ENCODE measurements at regions not wholly inside any gene's neighbourhood (a gene's known extent, or its start where the extent isn't known, plus 50 kb on each side); places are given as distances from the start of the nearest gene placed in this dataset.

DNA sequence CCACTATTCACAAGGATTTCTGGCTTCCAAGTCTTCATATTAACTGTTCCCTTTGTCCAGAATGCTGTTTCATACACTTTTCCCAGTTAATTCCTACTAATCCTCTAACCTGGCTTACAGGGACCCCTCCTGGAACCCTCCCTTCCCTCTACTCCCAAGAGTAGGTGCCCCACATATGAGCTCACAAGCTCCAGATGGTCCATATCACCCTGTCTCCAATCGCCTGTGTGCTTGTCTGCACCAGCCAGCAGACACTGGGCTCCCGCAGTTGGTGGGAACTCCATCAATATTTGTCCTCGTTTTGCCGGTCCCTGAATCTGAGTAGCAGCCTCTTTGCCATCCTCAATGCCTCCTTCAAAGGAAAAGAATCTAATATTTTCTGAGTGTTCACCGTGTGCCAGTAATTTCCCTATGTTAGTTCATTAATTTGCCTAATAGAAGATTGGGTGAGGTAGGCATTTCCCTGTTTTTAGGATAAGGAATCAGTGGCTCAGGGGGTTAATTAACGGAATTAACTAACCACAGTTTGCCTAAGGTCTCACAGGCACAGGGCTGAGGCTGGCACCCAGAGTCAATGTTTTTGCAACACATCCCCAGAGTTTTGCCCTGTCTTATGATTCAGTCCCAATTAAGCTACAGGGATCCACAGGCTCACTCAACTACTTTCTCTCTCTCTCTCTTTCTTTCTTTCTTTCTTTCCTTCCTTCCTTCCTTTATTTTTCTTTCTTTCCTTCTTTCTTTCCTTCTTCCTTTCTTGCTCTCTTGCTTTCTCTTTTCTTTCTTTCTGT is 141.6 kb upstream of the CYP1B1 start:
- H3K27me3 Mint-ChIP-seq: peaks cover 9% of the 10 kb centered on the region
- H3K36me3 Mint-ChIP-seq: no peaks in the 10 kb centered on the region
- H3K27ac Mint-ChIP-seq: no peak overlapping the region
- DNase-seq (ENCODE audit: low spot score in 2 of 2) (no peak), ATAC-seq (ENCODE audit: low read depth) (no peak)
- peaks cover 3% of the 10 kb centered on the region for H3K4me1 Mint-ChIP-seq
- no peak overlapping the region for H3K4me3 Mint-ChIP-seq
- peaks cover 3% of the 10 kb centered on the region for H3K9me3 Mint-ChIP-seq

DNA sequence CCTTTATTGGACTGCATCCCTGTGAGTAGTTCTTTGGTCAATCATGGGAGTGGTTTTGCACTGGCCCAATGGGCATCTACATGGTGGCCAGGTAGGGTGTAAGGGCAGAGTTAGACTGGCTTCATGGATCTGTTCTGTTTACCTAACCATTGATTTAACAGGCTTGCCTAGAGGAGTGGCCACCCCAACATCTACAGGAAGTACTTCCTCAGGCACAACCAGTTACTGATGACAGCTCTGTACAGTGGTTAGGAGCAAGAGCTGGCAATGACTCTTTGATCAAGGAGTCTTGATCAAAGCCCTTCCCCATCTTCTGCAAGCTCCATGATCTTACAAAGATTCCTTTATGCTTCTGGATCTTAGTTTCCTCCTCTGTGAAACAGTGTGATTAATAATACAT is 140.9 kb upstream of the CYP1B1 start:
- peaks cover 3% of the 10 kb centered on the region for H3K9me3 Mint-ChIP-seq
- DNase-seq (ENCODE audit: low spot score in 2 of 2): no peak
- peaks cover 3% of the 10 kb centered on the region for H3K4me1 Mint-ChIP-seq
- H3K4me3 Mint-ChIP-seq: no peak overlapping the region
- no peak for ATAC-seq (ENCODE audit: low read depth)
- H3K36me3 Mint-ChIP-seq: no peaks in the 10 kb centered on the region
- no peak overlapping the region for H3K27ac Mint-ChIP-seq
- peaks cover 9% of the 10 kb centered on the region for H3K27me3 Mint-ChIP-seq

GRCh38 chr2:38215993-38216392 is 140.0 kb upstream of the CYP1B1 start:
- Mint-ChIP-seq H3K4me3 (no peak overlapping the region), H3K9me3 (peaks cover 7% of the 10 kb centered on the region)
- DNase-seq (ENCODE audit: low spot score in 2 of 2): no peak

GRCh38 chr2:38215522-38215921 is 139.6 kb upstream of the CYP1B1 start:
- no peak overlapping the region for H3K27ac Mint-ChIP-seq
- no peak for ATAC-seq (ENCODE audit: low read depth)
- peaks cover 9% of the 10 kb centered on the region for H3K27me3 Mint-ChIP-seq

More at GRCh38 chr2:38215993-38216392, 140.0 kb upstream of the CYP1B1 start:
- peaks cover 3% of the 10 kb centered on the region for H3K4me1 Mint-ChIP-seq
- H3K36me3 Mint-ChIP-seq: no peaks in the 10 kb centered on the region
- no peak for ATAC-seq (ENCODE audit: low read depth)
- H3K27me3 Mint-ChIP-seq: peaks cover 9% of the 10 kb centered on the region
- H3K27ac Mint-ChIP-seq: no peak overlapping the region

GRCh38 chr2:38214209-38214717 is 138.3 kb upstream of the CYP1B1 start:
- Mint-ChIP-seq H3K4me1 (peaks cover 3% of the 10 kb centered on the region), H3K36me3 (no peaks in the 10 kb centered on the region), H3K9me3 (peaks cover 7% of the 10 kb centered on the region), H3K27ac (no peak overlapping the region), H3K4me3 (no peak overlapping the region), H3K27me3 (peaks cover 9% of the 10 kb centered on the region)
- ATAC-seq (ENCODE audit: low read depth) (no peak), DNase-seq (ENCODE audit: low spot score in 2 of 2) (no peak)

More at GRCh38 chr2:38215522-38215921, 139.6 kb upstream of the CYP1B1 start:
- Mint-ChIP-seq H3K9me3 (peaks cover 7% of the 10 kb centered on the region), H3K36me3 (no peaks in the 10 kb centered on the region), H3K4me1 (peaks cover 3% of the 10 kb centered on the region), H3K4me3 (no peak overlapping the region)
- DNase-seq (ENCODE audit: low spot score in 2 of 2): no peak

DNA sequence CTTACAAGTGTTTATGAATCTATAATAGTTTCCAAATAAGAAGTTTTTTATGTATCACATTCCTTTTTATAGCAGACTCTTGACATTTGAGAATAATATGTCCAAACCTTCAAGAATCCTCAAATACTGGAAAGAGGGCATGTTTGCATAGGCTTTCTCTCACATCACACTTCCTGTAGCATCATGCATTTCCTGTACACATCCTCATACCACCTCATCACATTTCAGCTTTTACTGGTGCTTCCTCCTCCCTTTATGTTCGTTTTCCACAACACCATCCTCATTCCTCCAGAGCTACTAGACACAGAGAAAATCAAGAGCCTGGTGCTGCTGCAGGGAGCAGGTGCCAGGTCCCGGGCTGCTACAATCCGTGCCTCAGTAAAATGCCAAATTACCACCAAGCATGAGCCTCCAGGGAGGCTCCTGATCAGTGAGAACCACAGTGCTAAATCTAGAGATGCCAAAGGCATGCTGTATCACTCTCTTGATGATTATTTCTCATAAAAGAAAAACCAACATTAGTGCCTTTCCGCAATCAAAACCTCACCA is 137.7 kb upstream of the CYP1B1 start:
- Mint-ChIP-seq H3K4me1 (peaks cover 3% of the 10 kb centered on the region), H3K27ac (no peak overlapping the region), H3K36me3 (no peaks in the 10 kb centered on the region), H3K9me3 (peaks cover 3% of the 10 kb centered on the region), H3K4me3 (no peak overlapping the region), H3K27me3 (peaks cover 5% of the 10 kb centered on the region)
- ATAC-seq (ENCODE audit: low read depth) (no peak), DNase-seq (ENCODE audit: low spot score in 2 of 2) (no peak)

DNA sequence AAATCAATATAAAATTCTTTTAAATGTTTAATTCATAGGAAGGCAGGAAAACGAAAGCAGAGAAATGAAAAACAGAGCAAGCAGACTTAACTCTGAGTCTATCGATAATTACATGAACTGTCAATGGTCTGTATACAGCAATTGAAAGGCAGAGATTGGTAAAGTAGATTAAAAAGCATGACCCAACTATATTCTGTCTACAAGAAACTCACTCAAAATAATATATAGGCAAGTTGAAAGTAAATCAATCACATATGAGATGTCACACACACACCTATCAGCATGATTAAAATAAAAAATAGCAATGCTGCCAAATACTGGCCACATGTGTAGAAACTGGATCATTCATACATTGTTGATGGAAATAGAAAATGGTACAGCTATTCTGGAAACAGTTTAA is 136.4 kb upstream of the CYP1B1 start:
- no peak overlapping the region for H3K4me3 Mint-ChIP-seq
- peaks cover 3% of the 10 kb centered on the region for H3K27me3 Mint-ChIP-seq
- H3K4me1 Mint-ChIP-seq: peaks cover 3% of the 10 kb centered on the region
- H3K27ac Mint-ChIP-seq: no peak overlapping the region
- no peak for ATAC-seq (ENCODE audit: low read depth)
- no peaks in the 10 kb centered on the region for H3K36me3 Mint-ChIP-seq
- DNase-seq (ENCODE audit: low spot score in 2 of 2): no peak
- peaks cover 3% of the 10 kb centered on the region for H3K9me3 Mint-ChIP-seq

GRCh38 chr2:38207168-38207567 is 131.2 kb upstream of the CYP1B1 start:
- DNase-seq (ENCODE audit: low spot score in 2 of 2) (no peak), ATAC-seq (ENCODE audit: low read depth) (no peak)
- H3K9me3 Mint-ChIP-seq: peaks cover 9% of the 10 kb centered on the region
- H3K4me1 Mint-ChIP-seq: no peaks in the 10 kb centered on the region
- no peaks in the 10 kb centered on the region for H3K36me3 Mint-ChIP-seq
- H3K27me3 Mint-ChIP-seq: peaks cover 14% of the 10 kb centered on the region
- H3K4me3 Mint-ChIP-seq: no peak overlapping the region
- no peak overlapping the region for H3K27ac Mint-ChIP-seq

GRCh38 chr2:38203446-38203810 is 127.5 kb upstream of the CYP1B1 start:
- Mint-ChIP-seq H3K9me3 (peaks cover 6% of the 10 kb centered on the region), H3K4me1 (no peaks in the 10 kb centered on the region), H3K4me3 (no peak overlapping the region), H3K27ac (no peak overlapping the region), H3K27me3 (peaks cover 19% of the 10 kb centered on the region), H3K36me3 (no peaks in the 10 kb centered on the region)
- ATAC-seq (ENCODE audit: low read depth) (no peak), DNase-seq (ENCODE audit: low spot score in 2 of 2) (no peak)

GRCh38 chr2:38202713-38203445 is 126.9 kb upstream of the CYP1B1 start:
- ATAC-seq (ENCODE audit: low read depth) (no peak), DNase-seq (ENCODE audit: low spot score in 2 of 2) (no peak)
- no peaks in the 10 kb centered on the region for H3K36me3 Mint-ChIP-seq
- H3K4me1 Mint-ChIP-seq: no peaks in the 10 kb centered on the region
- peaks cover 6% of the 10 kb centered on the region for H3K9me3 Mint-ChIP-seq
- peaks cover 16% of the 10 kb centered on the region for H3K27me3 Mint-ChIP-seq
- H3K4me3 Mint-ChIP-seq: no peak overlapping the region
- H3K27ac Mint-ChIP-seq: no peak overlapping the region

GRCh38 chr2:38201784-38202183 is 125.8 kb upstream of the CYP1B1 start:
- Mint-ChIP-seq H3K27me3 (peaks cover 13% of the 10 kb centered on the region), H3K4me1 (no peaks in the 10 kb centered on the region), H3K4me3 (no peak overlapping the region), H3K9me3 (peaks cover 6% of the 10 kb centered on the region), H3K27ac (no peak overlapping the region), H3K36me3 (no peaks in the 10 kb centered on the region)
- no peak for ATAC-seq (ENCODE audit: low read depth)
- no peak for DNase-seq (ENCODE audit: low spot score in 2 of 2)

DNA sequence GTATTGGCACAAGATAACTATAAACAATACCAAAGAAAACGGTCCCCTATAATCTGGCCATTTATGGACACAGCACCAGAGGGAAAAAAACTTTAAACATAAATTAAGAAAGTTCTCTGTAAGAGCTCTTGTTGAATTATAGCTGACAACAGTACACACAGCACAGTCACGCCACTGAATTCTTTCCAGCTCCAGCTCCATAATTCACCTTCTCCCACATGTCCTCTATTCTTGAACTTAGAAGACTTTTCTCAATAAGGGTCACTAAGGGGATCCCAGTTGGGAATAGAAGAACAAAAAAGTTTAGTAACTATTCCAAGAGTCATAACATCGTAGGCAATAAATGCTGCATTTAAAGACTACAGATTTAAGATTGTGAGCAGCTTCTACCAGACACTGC is 124.6 kb upstream of the CYP1B1 start:
- no peaks in the 10 kb centered on the region for H3K4me1 Mint-ChIP-seq
- peaks cover 13% of the 10 kb centered on the region for H3K27me3 Mint-ChIP-seq
- DNase-seq (ENCODE audit: low spot score in 2 of 2) (no peak), ATAC-seq (ENCODE audit: low read depth) (no peak)
- no peak overlapping the region for H3K27ac Mint-ChIP-seq
- H3K36me3 Mint-ChIP-seq: no peaks in the 10 kb centered on the region
- peaks cover 3% of the 10 kb centered on the region for H3K9me3 Mint-ChIP-seq
- H3K4me3 Mint-ChIP-seq: no peak overlapping the region

GRCh38 chr2:38199127-38199526 is 123.2 kb upstream of the CYP1B1 start:
- H3K36me3 Mint-ChIP-seq: no peaks in the 10 kb centered on the region

GRCh38 chr2:38194751-38195150 is 118.8 kb upstream of the CYP1B1 start:
- Mint-ChIP-seq H3K27ac (no peak overlapping the region), H3K36me3 (no peaks in the 10 kb centered on the region), H3K4me3 (no peak overlapping the region), H3K27me3 (peaks cover 3% of the 10 kb centered on the region), H3K9me3 (no peaks in the 10 kb centered on the region), H3K4me1 (no peaks in the 10 kb centered on the region)
- DNase-seq (ENCODE audit: low spot score in 2 of 2) (no peak), ATAC-seq (ENCODE audit: low read depth) (no peak)

More at GRCh38 chr2:38199127-38199526, 123.2 kb upstream of the CYP1B1 start:
- H3K27me3 Mint-ChIP-seq: peaks cover 10% of the 10 kb centered on the region
- H3K4me3 Mint-ChIP-seq: no peak overlapping the region
- no peaks in the 10 kb centered on the region for H3K9me3 Mint-ChIP-seq
- no peak overlapping the region for H3K27ac Mint-ChIP-seq
- H3K4me1 Mint-ChIP-seq: no peaks in the 10 kb centered on the region
- ATAC-seq (ENCODE audit: low read depth) (no peak), DNase-seq (ENCODE audit: low spot score in 2 of 2) (no peak)

Data from memory B cell (primary cell).